ENCODE measurements at regions not wholly inside any gene's neighbourhood (a gene's known extent, or its start where the extent isn't known, plus 50 kb on each side); places are given as distances from the start of the nearest gene placed in this dataset.

GRCh38 chr17:56675876-56676660 is 82.6 kb downstream of the NOG start:
- H3K36me3 ChIP-seq (ENCODE audit: control insufficient read depth in 1 of 2, insufficient read depth in 2 of 2, low read depth in 1 of 2, low read length in 2 of 2) = no peaks in the 10 kb centered on the region
- H3K4me1 ChIP-seq (ENCODE audit: control insufficient read depth, insufficient read depth, low read depth, low read length) = peaks cover 11% of the 10 kb centered on the region
- H2BK120ac ChIP-seq (ENCODE audit: low read depth, low read length) = no peak overlapping the region
- no peak for DNase-seq
- H3K79me1 ChIP-seq (replicated peaks; ENCODE audit: low read length, poor library complexity, severe bottlenecking) = no peaks in the 10 kb centered on the region
- H4K8ac ChIP-seq (ENCODE audit: low read length) = no peak overlapping the region
- no peak overlapping the region for H3K14ac ChIP-seq (ENCODE audit: low read length in 2 of 2)
- WGBS = 82% methylated on average over 1 of the region's 1 CpG
- H3K9me3 ChIP-seq (ENCODE audit: control insufficient read depth, low read length) = no peaks in the 10 kb centered on the region
- no peak overlapping the region for H2AFZ ChIP-seq (ENCODE audit: low read depth, low read length)
- H2BK5ac ChIP-seq (ENCODE audit: low read depth, low read length, poor library complexity, severe bottlenecking) = no peak overlapping the region
- no peak overlapping the region for H2AK5ac ChIP-seq (ENCODE audit: low read length, severe bottlenecking)
- H3K9ac ChIP-seq (ENCODE audit: low read length) = no peak overlapping the region
- H2BK15ac ChIP-seq (ENCODE audit: low read depth, poor library complexity, severe bottlenecking) = no peak overlapping the region
- peaks cover 31 to 77% of the 10 kb centered on the region in 2 experiments for H3K27me3 ChIP-seq (ENCODE audit: control insufficient read depth in 1 of 2, insufficient read depth in 1 of 2, low read length in 2 of 2)
- no peak overlapping the region for H3K4me3 ChIP-seq (ENCODE audit: insufficient read depth in 1 of 2, low read depth in 1 of 2, low read length in 2 of 2)
- H4K91ac ChIP-seq (ENCODE audit: low read length) = no peak overlapping the region
- no peak overlapping the region for H3K4me2 ChIP-seq (ENCODE audit: low read length, poor library complexity, severe bottlenecking)
- H2BK12ac ChIP-seq (ENCODE audit: low read length in 2 of 2) = no peak overlapping the region
- H3K27ac ChIP-seq (ENCODE audit: low read length, poor library complexity, severe bottlenecking) = no peak overlapping the region
- no peak overlapping the region for H3K23ac ChIP-seq (ENCODE audit: low read length in 2 of 2)
- no peak overlapping the region for H3K18ac ChIP-seq (ENCODE audit: low read depth in 1 of 2, low read length in 2 of 2)
- H3K4ac ChIP-seq (ENCODE audit: low read depth in 1 of 2, low read length in 2 of 2) = no peak overlapping the region

DNA sequence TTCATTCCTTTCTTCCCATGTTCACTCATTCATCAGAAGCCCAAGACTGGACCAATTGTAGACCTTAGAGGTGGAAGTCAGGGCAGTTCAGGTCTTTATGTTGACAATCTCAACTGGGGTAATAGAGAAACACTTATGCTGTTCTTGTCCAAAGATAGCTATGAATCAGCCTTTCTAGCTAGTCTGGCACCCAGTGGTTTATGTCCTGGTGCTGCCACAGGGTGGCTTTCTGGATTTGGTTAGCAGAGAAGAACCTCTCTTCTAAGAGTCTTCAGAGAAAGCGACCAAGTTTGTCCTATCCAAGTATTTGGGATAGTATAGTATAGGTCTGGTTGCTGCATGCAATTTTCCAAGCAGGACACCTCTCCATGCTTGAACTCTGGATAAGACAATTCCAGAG is 83.3 kb downstream of the NOG start:
- Histone ChIP-seq H2BK12ac (ENCODE audit: low read length in 2 of 2) (no peak overlapping the region), H2BK15ac (ENCODE audit: low read depth, poor library complexity, severe bottlenecking) (no peak overlapping the region), H3K4ac (ENCODE audit: low read depth in 1 of 2, low read length in 2 of 2) (no peak overlapping the region), H2BK5ac (ENCODE audit: low read depth, low read length, poor library complexity, severe bottlenecking) (no peak overlapping the region), H3K36me3 (ENCODE audit: control insufficient read depth in 1 of 2, insufficient read depth in 2 of 2, low read depth in 1 of 2, low read length in 2 of 2) (no peaks in the 10 kb centered on the region), H3K4me3 (ENCODE audit: insufficient read depth in 1 of 2, low read depth in 1 of 2, low read length in 2 of 2) (no peak overlapping the region), H4K8ac (ENCODE audit: low read length) (no peak overlapping the region), H3K9me3 (ENCODE audit: control insufficient read depth, low read length) (no peaks in the 10 kb centered on the region), H2AFZ (ENCODE audit: low read depth, low read length) (no peak overlapping the region), H3K4me2 (ENCODE audit: low read length, poor library complexity, severe bottlenecking) (no peak overlapping the region), H3K4me1 (ENCODE audit: control insufficient read depth, insufficient read depth, low read depth, low read length) (peaks cover 15% of the 10 kb centered on the region), H4K91ac (ENCODE audit: low read length) (no peak overlapping the region), H3K9ac (ENCODE audit: low read length) (no peak overlapping the region), H3K27me3 (ENCODE audit: control insufficient read depth in 1 of 2, insufficient read depth in 1 of 2, low read length in 2 of 2) (peaks cover 31 to 77% of the 10 kb centered on the region in 2 experiments), H3K14ac (ENCODE audit: low read length in 2 of 2) (no peak overlapping the region), H2BK120ac (ENCODE audit: low read depth, low read length) (no peak overlapping the region), H3K18ac (ENCODE audit: low read depth in 1 of 2, low read length in 2 of 2) (no peak overlapping the region), H3K27ac (ENCODE audit: low read length, poor library complexity, severe bottlenecking) (no peak overlapping the region), H3K23ac (ENCODE audit: low read length in 2 of 2) (no peak overlapping the region), H2AK5ac (ENCODE audit: low read length, severe bottlenecking) (no peak overlapping the region), H3K79me1 (replicated peaks; ENCODE audit: low read length, poor library complexity, severe bottlenecking) (no peaks in the 10 kb centered on the region)
- 100% methylated on average over 1 of the region's 1 CpG for WGBS
- no peak for DNase-seq

DNA sequence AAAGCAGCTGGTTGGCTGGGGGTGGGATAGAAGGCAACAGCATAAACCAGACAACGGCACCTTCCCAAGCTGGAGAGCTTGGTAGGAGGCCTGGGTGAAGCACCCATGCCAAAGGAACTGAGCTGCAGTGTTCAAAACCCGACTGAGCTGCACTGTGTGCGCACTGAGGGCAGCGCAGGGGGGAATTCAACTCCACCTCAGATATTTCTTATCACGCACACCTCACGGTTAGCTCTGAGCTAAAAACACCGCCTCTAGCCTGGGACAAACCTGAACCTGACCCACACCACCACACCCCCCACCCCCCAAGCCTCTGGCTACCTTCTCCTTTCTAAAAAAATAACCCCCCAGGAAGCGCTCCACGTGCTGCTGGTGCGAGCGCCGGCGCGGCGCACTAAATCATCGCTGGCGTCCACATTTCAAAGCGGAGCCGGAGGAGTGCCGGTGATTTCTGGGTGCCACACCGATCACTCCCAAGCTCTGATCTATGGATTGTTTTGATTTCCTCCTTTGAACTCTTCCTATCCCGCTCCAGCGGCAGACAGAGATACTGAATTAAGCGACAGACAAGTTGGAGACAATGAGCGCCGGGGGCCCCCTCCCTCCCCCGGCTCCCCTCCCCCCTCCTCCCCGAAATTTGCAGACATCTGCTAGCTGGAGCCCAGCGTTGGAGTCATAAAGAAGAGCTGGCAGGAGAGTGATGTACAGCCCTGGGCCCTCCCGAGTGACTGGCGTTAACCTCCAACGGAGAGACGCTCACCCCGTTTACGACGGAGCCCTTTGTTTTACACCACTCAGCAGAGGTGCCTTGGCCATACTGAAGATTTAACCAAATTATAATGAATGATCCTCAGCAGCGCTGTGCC is 85.0 kb downstream of the NOG start:
- no peak overlapping the region for H2BK120ac ChIP-seq (ENCODE audit: low read depth, low read length)

More for the DNA sequence above, 85.0 kb downstream of the NOG start:
- H2BK5ac ChIP-seq (ENCODE audit: low read depth, low read length, poor library complexity, severe bottlenecking) = no peak overlapping the region
- no peak overlapping the region for H2AFZ ChIP-seq (ENCODE audit: low read depth, low read length)
- H3K4me3 ChIP-seq (ENCODE audit: insufficient read depth in 1 of 2, low read depth in 1 of 2, low read length in 2 of 2) = peak overlapping the region in 1 of 2 experiments; percentile 69
- H3K79me1 ChIP-seq (replicated peaks; ENCODE audit: low read length, poor library complexity, severe bottlenecking) = no peaks in the 10 kb centered on the region
- H3K4ac ChIP-seq (ENCODE audit: low read depth in 1 of 2, low read length in 2 of 2) = peak overlapping the region; percentile 24 to 38
- peak overlapping the region in 1 of 2 experiments; percentile 41 for H3K18ac ChIP-seq (ENCODE audit: low read depth in 1 of 2, low read length in 2 of 2)
- H4K8ac ChIP-seq (ENCODE audit: low read length) = no peak overlapping the region
- H3K9ac ChIP-seq (ENCODE audit: low read length) = peak overlapping the region; percentile 61
- 12% methylated on average over 37 of the region's 37 CpGs for WGBS
- no peaks in the 10 kb centered on the region for H3K36me3 ChIP-seq (ENCODE audit: control insufficient read depth in 1 of 2, insufficient read depth in 2 of 2, low read depth in 1 of 2, low read length in 2 of 2)
- no peak overlapping the region for H3K14ac ChIP-seq (ENCODE audit: low read length in 2 of 2)
- no peaks in the 10 kb centered on the region for H3K9me3 ChIP-seq (ENCODE audit: control insufficient read depth, low read length)
- no peak overlapping the region for H2AK5ac ChIP-seq (ENCODE audit: low read length, severe bottlenecking)
- peaks cover 28 to 68% of the 10 kb centered on the region in 2 experiments for H3K27me3 ChIP-seq (ENCODE audit: control insufficient read depth in 1 of 2, insufficient read depth in 1 of 2, low read length in 2 of 2)
- H4K91ac ChIP-seq (ENCODE audit: low read length) = no peak overlapping the region
- peak overlapping the region in 1 of 2 experiments; percentile 29 for H2BK12ac ChIP-seq (ENCODE audit: low read length in 2 of 2)
- peaks cover 17% of the 10 kb centered on the region for H3K4me1 ChIP-seq (ENCODE audit: control insufficient read depth, insufficient read depth, low read depth, low read length)
- no peak overlapping the region for H2BK15ac ChIP-seq (ENCODE audit: low read depth, poor library complexity, severe bottlenecking)
- DNase-seq = peak; percentile 22
- peak overlapping the region; percentile 81 for H3K4me2 ChIP-seq (ENCODE audit: low read length, poor library complexity, severe bottlenecking)
- no peak overlapping the region for H3K27ac ChIP-seq (ENCODE audit: low read length, poor library complexity, severe bottlenecking)
- H3K23ac ChIP-seq (ENCODE audit: low read length in 2 of 2) = no peak overlapping the region
